SK-N-MC (cell line): ENCODE measurements at regions not wholly inside any gene's neighbourhood (a gene's known extent, or its start where the extent isn't known, plus 50 kb on each side); places are given as distances from the start of the nearest gene placed in this dataset.
A peak's percentile ranks its signal among the peaks of the same experiment; 100 is the strongest.

Source experiments
- DNase-seq: peaks from one replicate; pipeline ENCODE4 v3.0.0-alpha.2; 2011; ENCODE audit warnings: low read depth, low spot score
- H3K27ac ChIP-seq: fragments of 200-600 bp; sonication (generic); 2 replicates; pipeline ENCODE4 v1.5.1; 2016; ENCODE audit warnings: mixed run types
- H3K36me3 ChIP-seq: fragments of 200-600 bp; sonication (generic); 2 replicates; pipeline ENCODE4 v1.6.1; 2017; ENCODE audit warnings: antibody characterized with exemption, low read length, mixed read lengths; ENCODE audit not compliant: insufficient read depth
- H3K4me3 ChIP-seq: fragments of 200-600 bp; sonication (generic); 2 replicates; pipeline ENCODE4 v1.5.1; 2016
- H3K9ac ChIP-seq: fragments of 200-600 bp; sonication (generic); 2 replicates; pipeline ENCODE4 v1.8.0; 2017; ENCODE audit warnings: mixed run types, mixed read lengths; ENCODE audit not compliant: insufficient read length
- H3K9me3 ChIP-seq: fragments of 200-600 bp; sonication (generic); 2 replicates; pipeline ENCODE4 v1.6.1; 2017; ENCODE audit warnings: low read depth, mild to moderate bottlenecking, antibody characterized with exemption, low read length, moderate library complexity, mixed read lengths
- EZH2 ChIP-seq: fragments of 200-600 bp; sonication (generic); IDR thresholded peaks from one replicate; pipeline ENCODE4 v1.6.1; 2017; ENCODE audit warnings: antibody characterized with exemption
- FOXP2 ChIP-seq: optimal IDR thresholded peaks from 2 replicates; pipeline ENCODE3; 2011; ENCODE audit warnings: mild to moderate bottlenecking, moderate library complexity; ENCODE audit not compliant: insufficient read depth; ENCODE audit errors: extremely low read length, control extremely low read depth
- POLR2AphosphoS5 ChIP-seq: IDR thresholded peaks from 2 replicates; pipeline ENCODE4 v1.6.1; 2012; ENCODE audit warnings: mild to moderate bottlenecking, low read depth, low read length, borderline replicate concordance

- no peaks in the 10 kb centered on the region for H3K36me3 ChIP-seq
- no peak overlapping the region for H3K9ac ChIP-seq
- TF ChIP-seq FOXP2 (no peak), POLR2AphosphoS5 (no peak), EZH2 (no peak)
- H3K4me3 ChIP-seq, result no peak overlapping the region
- H3K9me3 ChIP-seq, result no peaks in the 10 kb centered on the region
- H3K27ac ChIP-seq, result no peak overlapping the region
- DNase-seq, result no peak
These were observed 61.3 kb upstream of the VCX2 start for GRCh38 chrX:8232406-8232805.

- no peaks in the 10 kb centered on the region for H3K9me3 ChIP-seq
- no peak for DNase-seq
- H3K36me3 ChIP-seq, result no peaks in the 10 kb centered on the region
- TF ChIP-seq FOXP2, result no peak
- TF ChIP-seq EZH2, result no peak
- TF ChIP-seq POLR2AphosphoS5, result no peak
- no peak overlapping the region for H3K9ac ChIP-seq
- no peak overlapping the region for H3K4me3 ChIP-seq
- no peak overlapping the region for H3K27ac ChIP-seq
These were observed 62.0 kb upstream of the VCX2 start for GRCh38 chrX:8233091-8233490.

- H3K27ac ChIP-seq, result no peak overlapping the region
- H3K9me3 ChIP-seq, result no peaks in the 10 kb centered on the region
- TF ChIP-seq FOXP2, result no peak
- TF ChIP-seq POLR2AphosphoS5, result no peak
- TF ChIP-seq EZH2, result no peak
- DNase-seq, result no peak
- no peaks in the 10 kb centered on the region for H3K36me3 ChIP-seq
- H3K9ac ChIP-seq, result no peak overlapping the region
- H3K4me3 ChIP-seq, result no peak overlapping the region
These were observed 64.0 kb upstream of the VCX2 start for GRCh38 chrX:8235026-8235425.

- no peak overlapping the region for H3K9ac ChIP-seq
- no peak overlapping the region for H3K27ac ChIP-seq
- DNase-seq, result no peak
- H3K36me3 ChIP-seq, result no peaks in the 10 kb centered on the region
- TF ChIP-seq EZH2 (no peak), POLR2AphosphoS5 (no peak), FOXP2 (no peak)
- no peak overlapping the region for H3K4me3 ChIP-seq
- H3K9me3 ChIP-seq, result no peaks in the 10 kb centered on the region
These were observed 66.7 kb upstream of the VCX2 start for GRCh38 chrX:8237718-8238117.

- DNase-seq, result no peak
- Histone ChIP-seq H3K9me3 (no peaks in the 10 kb centered on the region), H3K4me3 (no peak overlapping the region), H3K9ac (no peak overlapping the region), H3K36me3 (no peaks in the 10 kb centered on the region), H3K27ac (no peak overlapping the region)
- TF ChIP-seq FOXP2 (no peak), EZH2 (no peak), POLR2AphosphoS5 (no peak)
These were observed 71.5 kb upstream of the VCX2 start for GRCh38 chrX:8242431-8243020.

GRCh38 chrX:8244301-8244700 is 73.2 kb upstream of the VCX2 start:
- TF ChIP-seq POLR2AphosphoS5 (no peak), FOXP2 (no peak)
- Histone ChIP-seq H3K27ac (no peak overlapping the region), H3K9me3 (no peaks in the 10 kb centered on the region), H3K4me3 (no peak overlapping the region), H3K36me3 (no peaks in the 10 kb centered on the region), H3K9ac (no peak overlapping the region)
- DNase-seq, result no peak

- H3K9me3 ChIP-seq, result no peaks in the 10 kb centered on the region
These were observed 74.3 kb upstream of the VCX2 start for GRCh38 chrX:8245411-8245810.

GRCh38 chrX:8253096-8253495 is 82.0 kb upstream of the VCX2 start:
- H3K9me3 ChIP-seq, result no peaks in the 10 kb centered on the region
- H3K36me3 ChIP-seq, result no peaks in the 10 kb centered on the region
- H3K27ac ChIP-seq, result no peak overlapping the region
- peak overlapping the region; percentile 32 for H3K4me3 ChIP-seq
- no peak overlapping the region for H3K9ac ChIP-seq
- no peak for DNase-seq
- TF ChIP-seq FOXP2 (no peak), POLR2AphosphoS5 (no peak), EZH2 (no peak)

More at GRCh38 chrX:8245411-8245810, 74.3 kb upstream of the VCX2 start:
- TF ChIP-seq FOXP2, result no peak
- no peak for TF ChIP-seq EZH2
- no peak for TF ChIP-seq POLR2AphosphoS5
- Histone ChIP-seq H3K9ac (no peak overlapping the region), H3K36me3 (no peaks in the 10 kb centered on the region), H3K27ac (no peak overlapping the region), H3K4me3 (no peak overlapping the region)
- no peak for DNase-seq

- Histone ChIP-seq H3K27ac (peak overlapping the region; percentile 56; the same call in 1 of the 2 replicates), H3K4me3 (peak overlapping the region; percentile 64), H3K9ac (no peak overlapping the region), H3K36me3 (no peaks in the 10 kb centered on the region), H3K9me3 (no peaks in the 10 kb centered on the region)
- TF ChIP-seq FOXP2 (no peak), POLR2AphosphoS5 (no peak), EZH2 (no peak)
- no peak for DNase-seq
These were observed 83.3 kb upstream of the VCX2 start for GRCh38 chrX:8254401-8254800.
